HG02610 (cell line): ENCODE measurements at regions not wholly inside any gene's neighbourhood (a gene's known extent, or its start where the extent isn't known, plus 50 kb on each side); places are given as distances from the start of the nearest gene placed in this dataset.
"Not testable (repeated sequence)": the region's sequence is repeated elsewhere in the genome, so short reads cannot be mapped to it uniquely, and the experiment has no call there.

Source experiments
- ATAC-seq: cut with Tn5 transposase; IDR thresholded peaks from one replicate; pipeline ENCODE4 v1.9.1; 2021; ENCODE audit warnings: mild to moderate bottlenecking, moderate library complexity; ENCODE audit not compliant: unreplicated experiment

GRCh38 chr5:29039994-29040393, 2001.6 kb upstream of the CDH9 start:
- ATAC-seq, result no peak

- ATAC-seq, result no peak
Measured at GRCh38 chr5:29037716-29038115, 1999.3 kb upstream of the CDH9 start.

GRCh38 chr5:29024052-29024451, 1985.7 kb upstream of the CDH9 start:
- no peak for ATAC-seq

- no peak for ATAC-seq
Measured at GRCh38 chr5:29023541-29023940, 1985.2 kb upstream of the CDH9 start.

- ATAC-seq, result no peak
Measured at GRCh38 chr5:29017501-29017900, 1979.1 kb upstream of the CDH9 start.

GRCh38 chr5:29016067-29016466, 1977.7 kb upstream of the CDH9 start:
- ATAC-seq, result no peak

GRCh38 chr5:29015523-29015922, 1977.1 kb upstream of the CDH9 start:
- ATAC-seq, result no peak

- no peak for ATAC-seq
Measured at GRCh38 chr5:29005386-29005785, 1967.0 kb upstream of the CDH9 start.

- ATAC-seq, result no peak
Measured at GRCh38 chr5:29002481-29002880, 1964.1 kb upstream of the CDH9 start.

GRCh38 chr5:29001666-29002065, 1963.3 kb upstream of the CDH9 start:
- ATAC-seq, result no peak

- no peak for ATAC-seq
Measured at GRCh38 chr5:28984639-28985038, 1946.3 kb upstream of the CDH9 start.

GRCh38 chr5:28975508-28975907, 1937.1 kb upstream of the CDH9 start:
- no peak for ATAC-seq

GRCh38 chr5:28967848-28968247, 1929.5 kb upstream of the CDH9 start:
- no peak for ATAC-seq

- ATAC-seq, result no peak
Measured at GRCh38 chr5:28961816-28962215, 1923.4 kb upstream of the CDH9 start.

- ATAC-seq, result no peak
Measured at GRCh38 chr5:28958581-28958980, 1920.2 kb upstream of the CDH9 start.

GRCh38 chr5:28957450-28957849, 1919.1 kb upstream of the CDH9 start:
- ATAC-seq, result no peak

- ATAC-seq, result no peak
Measured at GRCh38 chr5:28954074-28954473, 1915.7 kb upstream of the CDH9 start.

- no peak for ATAC-seq
Measured at GRCh38 chr5:28947865-28948264, 1909.5 kb upstream of the CDH9 start.

- no peak for ATAC-seq
Measured at GRCh38 chr5:28945859-28946258, 1907.5 kb upstream of the CDH9 start.

GRCh38 chr5:28929366-28929765, 1891.0 kb upstream of the CDH9 start:
- not testable (repeated sequence) for ATAC-seq

- not testable (repeated sequence) for ATAC-seq
Measured at GRCh38 chr5:28928327-28928790, 1890.0 kb upstream of the CDH9 start.

- no peak for ATAC-seq
Measured at GRCh38 chr5:28927559-28928326, 1889.4 kb upstream of the CDH9 start.

- ATAC-seq, result no peak
Measured at GRCh38 chr5:28926422-28926821, 1888.0 kb upstream of the CDH9 start.
